ENCODE measurements at regions not wholly inside any gene's neighbourhood (a gene's known extent, or its start where the extent isn't known, plus 50 kb on each side); places are given as distances from the start of the nearest gene placed in this dataset.

DNA sequence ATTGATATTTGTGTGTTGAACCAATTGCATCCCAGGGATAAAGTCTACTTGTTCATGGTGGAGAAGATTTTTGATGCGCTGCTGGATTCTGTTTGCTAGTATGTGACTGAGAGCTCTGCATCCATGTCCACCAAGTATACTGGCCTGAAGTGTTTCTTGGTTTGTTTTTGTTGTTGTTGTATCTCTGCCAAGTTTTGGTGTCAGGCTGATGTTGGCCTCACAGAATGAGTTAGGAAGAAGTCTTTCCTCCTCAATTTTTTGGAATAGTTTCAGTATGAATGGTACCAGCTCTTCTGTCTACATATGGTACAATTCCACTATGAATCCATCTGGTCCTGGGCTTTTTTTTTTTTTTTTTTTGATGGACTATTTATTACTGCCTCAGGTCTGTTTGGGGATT lies 50.9 kb upstream of the OSTN start:
- no peak for DNase-seq (ENCODE audit: low spot score)
- TF ChIP-seq, protein P1, sequence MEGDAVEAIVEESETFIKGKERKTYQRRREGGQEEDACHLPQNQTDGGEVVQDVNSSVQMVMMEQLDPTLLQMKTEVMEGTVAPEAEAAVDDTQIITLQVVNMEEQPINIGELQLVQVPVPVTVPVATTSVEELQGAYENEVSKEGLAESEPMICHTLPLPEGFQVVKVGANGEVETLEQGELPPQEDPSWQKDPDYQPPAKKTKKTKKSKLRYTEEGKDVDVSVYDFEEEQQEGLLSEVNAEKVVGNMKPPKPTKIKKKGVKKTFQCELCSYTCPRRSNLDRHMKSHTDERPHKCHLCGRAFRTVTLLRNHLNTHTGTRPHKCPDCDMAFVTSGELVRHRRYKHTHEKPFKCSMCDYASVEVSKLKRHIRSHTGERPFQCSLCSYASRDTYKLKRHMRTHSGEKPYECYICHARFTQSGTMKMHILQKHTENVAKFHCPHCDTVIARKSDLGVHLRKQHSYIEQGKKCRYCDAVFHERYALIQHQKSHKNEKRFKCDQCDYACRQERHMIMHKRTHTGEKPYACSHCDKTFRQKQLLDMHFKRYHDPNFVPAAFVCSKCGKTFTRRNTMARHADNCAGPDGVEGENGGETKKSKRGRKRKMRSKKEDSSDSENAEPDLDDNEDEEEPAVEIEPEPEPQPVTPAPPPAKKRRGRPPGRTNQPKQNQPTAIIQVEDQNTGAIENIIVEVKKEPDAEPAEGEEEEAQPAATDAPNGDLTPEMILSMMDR (IDR thresholded peaks at IDR 0.05; ENCODE audit: extremely low read depth, insufficient read depth, missing control alignments): no peak
- in situ Hi-C loops (cut with MboI; ENCODE audit: low pct_unique_long_range_greater_than_20kb, low sequenced_read_pairs, unreplicated experiment): loop anchor here (25.0 kb wide), 1 partner anchor 239 kb away; no protein-coding TSS in a partner anchor

DNA sequence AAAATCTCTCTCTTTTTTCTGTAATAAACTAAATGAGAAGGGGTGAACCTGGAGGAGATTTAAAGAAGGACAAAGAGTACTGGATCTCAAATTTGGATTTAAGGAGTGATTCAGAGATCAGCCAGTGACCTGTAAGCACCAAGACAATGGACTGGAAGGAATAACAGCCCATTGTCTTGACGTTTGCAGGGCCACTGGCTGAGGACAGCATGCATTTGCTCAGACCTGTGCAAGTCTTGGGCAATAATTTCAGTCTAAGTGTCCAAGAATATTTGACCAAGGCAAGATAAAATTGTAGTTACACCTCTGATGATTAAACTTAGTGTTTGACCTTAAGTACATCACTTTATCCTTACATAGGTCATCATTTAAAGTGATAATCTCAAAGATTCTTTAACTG lies 55.8 kb upstream of the OSTN start:
- no peak for DNase-seq (ENCODE audit: low spot score)
- in situ Hi-C loops (cut with MboI; ENCODE audit: low pct_unique_long_range_greater_than_20kb, low sequenced_read_pairs, unreplicated experiment): loop anchor here (25.0 kb wide), 1 partner anchor 244 kb away; no protein-coding TSS in a partner anchor
- TF ChIP-seq, protein P1 (IDR thresholded peaks at IDR 0.05; ENCODE audit: extremely low read depth, insufficient read depth, missing control alignments): no peak

DNA sequence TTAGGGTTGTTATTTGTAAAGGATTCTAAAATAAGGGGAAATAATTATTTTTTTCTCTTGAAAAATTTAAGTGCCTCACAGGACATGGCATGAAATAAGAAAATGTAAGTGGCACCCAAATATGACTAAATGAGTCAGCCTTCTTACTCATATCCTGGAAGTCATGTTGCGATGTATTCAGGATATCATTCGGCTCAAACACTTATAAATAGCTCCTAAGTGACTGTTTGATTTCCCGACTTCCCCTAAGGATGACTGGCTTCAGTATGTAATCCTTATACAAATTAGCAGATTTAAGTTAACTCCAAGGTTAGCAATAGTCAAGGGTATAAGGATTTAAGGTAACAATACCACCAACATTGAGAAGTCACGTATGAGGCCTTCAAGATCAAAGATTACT lies 57.3 kb upstream of the OSTN start:
- TF ChIP-seq, protein P1 (IDR thresholded peaks at IDR 0.05; ENCODE audit: extremely low read depth, insufficient read depth, missing control alignments): no peak
- in situ Hi-C loops (cut with MboI; ENCODE audit: low pct_unique_long_range_greater_than_20kb, low sequenced_read_pairs, unreplicated experiment): loop anchor here (25.0 kb wide), 1 partner anchor 246 kb away; no protein-coding TSS in a partner anchor
- DNase-seq (ENCODE audit: low spot score): no peak

DNA sequence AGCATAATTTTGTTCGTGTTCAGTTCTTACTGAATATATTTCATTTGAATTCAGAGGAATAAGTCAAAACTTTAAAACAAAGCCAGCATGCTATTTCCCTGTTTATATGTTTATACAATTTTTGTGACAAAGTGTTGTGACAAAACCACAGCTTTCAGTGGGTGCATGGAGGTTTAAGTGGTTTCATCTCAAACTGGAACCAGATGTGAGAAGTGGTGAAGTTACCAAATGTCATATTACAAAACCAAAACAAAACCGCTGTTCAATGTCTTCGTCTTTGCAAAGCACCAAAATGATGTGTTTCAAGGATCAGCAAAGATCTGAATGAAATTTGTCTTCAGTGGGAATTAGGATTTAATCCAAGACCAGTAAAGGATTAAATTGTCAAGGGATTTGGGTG lies 59.3 kb upstream of the OSTN start:
- in situ Hi-C loops (cut with MboI; ENCODE audit: low pct_unique_long_range_greater_than_20kb, low sequenced_read_pairs, unreplicated experiment): loop anchor here (25.0 kb wide), 1 partner anchor 248 kb away; no protein-coding TSS in a partner anchor
- no peak for DNase-seq (ENCODE audit: low spot score)
- TF ChIP-seq, protein P1 (IDR thresholded peaks at IDR 0.05; ENCODE audit: extremely low read depth, insufficient read depth, missing control alignments): no peak

DNA sequence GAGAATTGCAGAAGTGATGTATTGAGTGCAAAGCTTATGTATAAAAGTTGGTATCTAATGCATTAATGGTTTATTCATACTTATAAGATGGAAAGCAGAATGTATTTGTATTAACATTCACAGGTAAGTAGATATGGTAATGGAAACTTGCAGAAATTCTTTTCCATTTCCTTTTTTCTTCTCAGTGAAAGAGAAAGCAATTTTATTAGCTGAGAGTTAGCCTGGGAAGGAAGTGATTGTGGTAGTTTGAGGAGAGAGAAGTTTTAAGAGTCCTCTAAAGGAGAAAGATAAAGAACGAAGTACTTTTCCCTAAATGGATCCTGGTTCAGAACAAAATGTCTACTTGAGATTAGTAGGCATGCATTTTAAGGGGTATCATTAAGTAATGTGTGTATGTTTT lies 60.1 kb upstream of the OSTN start:
- in situ Hi-C loops (cut with MboI; ENCODE audit: low pct_unique_long_range_greater_than_20kb, low sequenced_read_pairs, unreplicated experiment): loop anchor here (25.0 kb wide), 1 partner anchor 248 kb away; no protein-coding TSS in a partner anchor
- no peak for DNase-seq (ENCODE audit: low spot score)

DNA sequence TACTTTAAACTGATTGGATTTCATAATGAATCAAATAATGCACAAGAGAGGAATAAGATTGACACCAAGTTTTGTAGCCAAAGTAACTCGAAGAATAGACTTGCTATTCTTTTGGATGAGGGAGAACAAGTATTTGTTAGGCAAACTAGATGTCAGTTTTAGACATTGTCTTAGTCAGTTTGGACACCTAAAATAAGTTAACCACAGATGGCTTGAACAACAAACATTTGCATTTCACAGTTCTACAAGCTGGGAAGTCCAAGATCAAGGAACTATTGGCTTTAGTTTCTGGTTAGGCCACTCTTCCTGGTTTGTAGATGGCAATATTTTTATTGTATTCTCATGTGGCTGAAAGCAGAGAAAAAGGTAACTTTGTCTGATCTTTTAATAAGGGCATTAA lies 61.3 kb upstream of the OSTN start:
- in situ Hi-C loops (cut with MboI; ENCODE audit: low pct_unique_long_range_greater_than_20kb, low sequenced_read_pairs, unreplicated experiment): loop anchor here (25.0 kb wide), 1 partner anchor 250 kb away; no protein-coding TSS in a partner anchor
- TF ChIP-seq, protein P1 (IDR thresholded peaks at IDR 0.05; ENCODE audit: extremely low read depth, insufficient read depth, missing control alignments): no peak
- no peak for DNase-seq (ENCODE audit: low spot score)

More for the DNA sequence above, 60.1 kb upstream of the OSTN start:
- TF ChIP-seq, protein P1 (IDR thresholded peaks at IDR 0.05; ENCODE audit: extremely low read depth, insufficient read depth, missing control alignments): no peak
